ENCODE measurements at regions not wholly inside any gene's neighbourhood (a gene's known extent, or its start where the extent isn't known, plus 50 kb on each side); places are given as distances from the start of the nearest gene placed in this dataset.
"Not testable (repeated sequence)": the region's sequence is repeated elsewhere in the genome, so short reads cannot be mapped to it uniquely, and the experiment has no call there.

DNA sequence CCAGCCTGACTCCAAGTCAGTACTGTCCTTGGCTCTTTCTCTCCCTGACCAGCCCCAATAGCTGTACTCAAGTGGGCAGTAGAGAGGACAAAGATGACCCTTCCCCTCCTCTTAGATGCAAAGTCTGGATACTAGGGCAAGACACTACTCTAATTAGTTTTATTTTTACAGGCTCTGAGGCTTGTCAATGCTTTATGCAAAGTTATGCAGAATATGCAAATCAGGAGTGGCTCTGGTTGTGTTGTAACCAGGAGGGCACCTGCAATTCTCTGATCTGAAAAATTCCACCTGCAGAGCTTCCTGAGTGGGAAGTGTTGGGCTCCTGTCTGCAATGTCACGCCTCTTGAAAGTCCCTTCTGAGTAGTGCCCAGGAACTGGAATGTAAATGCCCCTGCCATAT, 201.5 kb downstream of the RGS3 start:
- no peak for DNase-seq

DNA sequence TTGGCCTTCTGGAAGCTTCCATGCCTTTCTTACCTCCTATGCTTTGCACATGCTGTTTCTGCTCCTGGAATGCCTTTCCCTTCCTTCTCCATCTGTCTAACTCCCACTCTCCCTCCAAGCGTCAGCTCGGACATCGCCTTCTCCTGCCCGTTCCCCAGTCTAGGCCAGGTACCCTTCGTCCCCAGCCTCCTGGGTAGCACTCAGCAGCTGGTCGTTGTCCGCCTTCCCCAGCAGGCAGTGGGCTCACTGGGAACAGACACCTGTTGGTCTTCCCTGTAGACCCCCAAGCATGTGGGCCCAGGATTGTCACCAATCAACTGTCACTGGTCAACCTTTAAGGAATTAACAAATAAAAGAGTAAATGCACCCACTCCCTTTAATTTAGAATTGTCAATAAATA, 202.2 kb downstream of the RGS3 start:
- no peak for DNase-seq

DNA sequence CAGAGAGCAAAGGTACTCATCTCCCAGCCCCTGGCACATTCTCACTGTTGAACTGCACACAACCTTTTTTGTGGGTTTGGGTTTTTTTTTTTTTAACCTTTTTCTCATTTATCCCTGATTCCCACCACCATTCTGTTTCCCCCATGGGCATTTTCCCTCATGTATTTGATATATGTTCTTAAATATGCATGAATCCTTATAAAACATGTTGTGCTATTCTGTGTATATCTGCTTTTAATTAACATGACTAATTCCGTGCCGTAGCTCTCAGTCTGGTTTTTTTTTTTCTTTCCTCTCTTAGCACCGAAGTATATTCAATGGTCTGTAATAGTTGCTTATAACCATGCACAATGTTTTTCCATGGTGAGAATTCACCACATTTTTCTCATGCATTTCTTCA, 204.5 kb downstream of the RGS3 start:
- DNase-seq, result no peak

DNA sequence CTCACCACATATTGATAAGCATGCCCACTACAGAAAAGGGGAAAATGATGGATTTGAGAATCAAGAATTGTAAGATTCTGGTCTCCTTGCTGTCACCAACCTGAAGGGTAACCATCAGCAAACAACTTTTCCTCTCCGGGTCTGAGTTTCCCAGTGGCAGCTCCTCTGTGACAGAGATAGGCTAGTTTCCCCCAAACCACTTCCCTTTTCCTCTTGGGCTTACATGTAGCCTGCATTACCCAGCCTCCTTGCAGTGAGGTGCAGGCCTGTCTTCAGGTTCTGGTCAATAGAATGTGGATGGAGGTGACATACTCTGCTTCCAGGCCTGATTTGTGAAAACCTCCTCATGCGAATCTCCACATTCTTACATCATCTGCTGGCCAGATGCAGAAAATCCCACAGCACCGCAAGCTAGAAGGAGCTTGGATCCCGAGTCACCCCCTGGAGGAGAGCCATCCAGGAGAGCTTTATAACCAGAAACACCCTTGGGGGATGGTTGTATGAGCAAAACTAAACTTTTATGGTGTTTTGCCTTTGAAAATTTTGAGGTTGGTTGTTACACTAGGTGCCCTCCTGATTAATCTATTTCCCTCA, 206.1 kb downstream of the RGS3 start:
- DNase-seq, result no peak

DNA sequence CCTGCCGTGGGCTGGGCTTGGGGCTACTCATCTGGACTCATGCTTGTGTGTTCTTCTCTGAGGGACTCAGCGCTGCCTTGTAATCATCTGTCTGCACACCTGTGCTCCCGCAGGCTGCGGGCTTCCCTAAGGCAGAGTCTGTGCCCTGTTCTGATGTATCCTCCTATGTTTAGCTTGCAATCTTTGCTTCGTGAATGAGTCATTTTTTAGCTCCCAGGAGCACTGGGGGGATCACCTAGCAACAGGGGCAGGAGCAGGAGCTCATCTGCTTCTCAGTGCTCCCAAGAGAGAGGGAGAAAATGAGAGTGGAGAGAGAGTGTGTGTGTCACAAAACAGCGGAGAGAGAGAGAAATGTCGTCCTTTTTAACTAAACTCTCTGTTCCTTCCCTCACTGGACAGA, 202.4 kb upstream of the ZNF618 start:
- no peak for DNase-seq

DNA sequence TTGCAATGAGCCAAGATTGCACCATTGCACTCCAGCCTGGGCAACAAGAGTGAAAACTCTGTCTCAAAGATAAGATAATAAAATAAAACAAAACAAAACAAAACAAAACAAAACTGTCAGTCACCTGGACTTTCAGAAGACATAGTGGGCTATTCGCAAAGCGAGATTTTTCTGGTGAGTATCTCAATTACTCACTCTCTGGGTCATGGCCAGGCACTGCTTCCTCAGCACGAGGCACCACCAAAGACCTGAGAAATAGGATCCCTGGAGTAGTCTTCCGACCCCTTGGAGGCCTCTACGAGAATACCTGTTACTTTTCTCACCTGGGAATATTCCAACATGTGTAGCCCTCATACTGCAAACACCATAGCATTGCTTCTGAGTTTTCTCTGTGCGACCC, 201.7 kb upstream of the ZNF618 start:
- DNase-seq, result no peak

DNA sequence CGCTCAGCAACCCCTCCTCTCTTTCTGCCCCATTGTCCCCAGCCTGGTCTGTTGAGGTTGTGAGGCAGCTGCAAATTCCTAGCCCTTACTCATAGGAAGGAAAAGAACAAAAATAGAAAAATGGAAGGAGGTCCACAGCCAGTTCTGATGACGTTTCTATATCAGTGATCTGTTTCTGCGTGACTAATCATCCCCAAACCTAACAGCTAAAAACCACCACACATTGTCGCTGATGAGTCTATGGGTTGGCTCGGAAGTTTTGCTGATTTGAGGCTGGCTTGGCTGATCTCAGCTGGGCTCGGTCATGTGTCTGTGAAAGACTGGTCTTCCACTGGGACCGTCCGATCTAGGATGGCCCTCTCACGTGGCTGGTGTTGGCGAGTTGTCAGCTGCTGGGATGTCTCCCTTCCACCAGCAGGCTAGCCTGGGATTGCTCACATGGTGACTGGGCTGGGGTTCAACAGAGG, 200.6 kb upstream of the ZNF618 start:
- no peak for DNase-seq

DNA sequence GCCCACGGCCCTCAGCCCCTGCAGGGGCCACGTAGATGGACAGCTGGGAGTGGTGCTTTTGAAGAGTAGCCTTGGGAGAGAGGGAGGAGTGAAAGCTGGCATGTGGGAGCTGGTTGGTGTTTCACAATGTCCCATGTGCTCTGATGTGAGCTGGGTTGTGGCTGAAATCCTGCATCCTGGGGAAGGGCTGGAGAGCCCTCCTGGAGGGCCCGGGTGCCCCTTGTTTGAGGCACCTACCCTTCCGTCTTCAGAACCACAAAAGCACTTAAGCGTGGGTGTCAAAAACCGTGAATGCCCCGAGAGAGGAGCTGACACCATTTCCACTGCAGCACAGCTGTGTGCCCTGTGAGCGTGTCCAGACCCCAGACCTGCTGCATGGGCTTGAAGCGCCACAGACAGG, 199.1 kb upstream of the ZNF618 start:
- DNase-seq, result no peak

DNA sequence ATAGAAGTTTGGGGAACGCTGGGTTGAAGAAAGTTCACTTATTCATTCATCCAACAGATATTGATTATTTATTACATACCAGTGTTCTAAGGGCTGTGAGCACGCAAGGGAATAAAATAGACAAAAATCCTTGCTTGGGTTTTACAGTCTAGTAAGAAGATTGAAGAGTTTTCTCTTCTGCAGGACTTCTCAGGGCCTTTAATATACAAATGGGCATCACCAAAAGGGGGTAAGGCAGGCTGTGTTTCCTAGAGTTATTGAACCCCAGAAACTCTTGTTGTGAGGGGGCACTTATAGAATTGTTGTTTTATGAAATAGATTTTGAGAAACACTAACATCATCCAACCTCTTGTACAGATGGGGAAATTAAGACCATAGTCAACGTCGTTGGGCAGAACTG, 198.5 kb upstream of the ZNF618 start:
- DNase-seq, result no peak

DNA sequence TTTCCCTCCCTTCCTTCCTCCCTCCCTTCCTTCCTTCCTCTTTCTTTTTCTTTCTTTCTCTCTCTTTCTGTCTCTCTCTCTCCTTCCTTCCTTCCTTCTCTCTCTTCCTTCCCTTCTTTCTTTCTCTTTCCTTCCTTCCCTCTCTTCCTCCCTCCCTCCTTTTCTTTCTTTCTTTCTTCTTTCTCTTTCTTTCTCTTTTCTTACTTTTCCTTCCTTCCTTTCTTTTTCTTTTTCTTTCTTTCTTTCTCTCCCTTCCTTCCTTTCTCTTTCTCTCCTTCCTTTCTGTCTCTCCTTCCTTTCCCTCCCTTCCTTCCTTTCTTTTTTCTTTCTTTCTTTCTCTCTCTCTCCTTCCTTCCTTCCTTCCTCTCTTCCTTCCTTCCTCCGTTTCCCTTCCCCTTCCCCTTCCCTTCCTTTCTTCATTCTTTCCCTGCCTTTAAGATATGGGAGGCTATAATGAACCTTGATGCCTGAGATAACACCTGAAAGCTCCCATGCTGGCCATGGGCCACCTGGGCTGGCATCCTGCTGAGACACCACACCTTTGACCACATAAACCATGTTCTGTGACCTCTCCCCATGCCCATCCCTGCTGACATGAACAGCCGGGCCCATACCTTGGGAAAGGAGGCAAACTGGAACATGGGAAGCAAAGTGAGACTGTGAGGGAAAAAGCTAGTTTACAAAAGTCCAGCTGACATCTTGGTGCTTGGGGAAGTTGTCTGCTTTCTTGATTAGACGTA, 197.8 kb upstream of the ZNF618 start:
- DNase-seq, result no peak

DNA sequence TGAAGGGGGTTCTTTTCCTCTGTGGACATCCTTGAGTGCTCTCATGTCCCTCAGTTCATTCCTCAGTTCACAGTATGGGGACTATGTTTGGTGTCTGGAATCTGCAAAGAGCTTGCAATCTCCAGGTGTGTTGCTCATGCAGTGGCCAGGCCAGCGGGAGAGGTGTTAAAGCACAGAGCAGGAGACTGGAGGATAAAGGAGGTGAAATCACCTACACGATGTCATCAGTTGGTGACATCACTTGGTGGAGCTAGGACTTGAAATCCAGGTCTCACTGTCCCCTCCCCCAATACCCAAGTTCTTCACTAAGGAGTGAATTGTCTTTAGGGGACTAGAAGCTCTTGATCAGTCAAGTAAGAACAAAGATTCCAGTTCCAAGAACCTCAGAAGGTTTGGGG, 197.3 kb upstream of the ZNF618 start:
- DNase-seq, result no peak

DNA sequence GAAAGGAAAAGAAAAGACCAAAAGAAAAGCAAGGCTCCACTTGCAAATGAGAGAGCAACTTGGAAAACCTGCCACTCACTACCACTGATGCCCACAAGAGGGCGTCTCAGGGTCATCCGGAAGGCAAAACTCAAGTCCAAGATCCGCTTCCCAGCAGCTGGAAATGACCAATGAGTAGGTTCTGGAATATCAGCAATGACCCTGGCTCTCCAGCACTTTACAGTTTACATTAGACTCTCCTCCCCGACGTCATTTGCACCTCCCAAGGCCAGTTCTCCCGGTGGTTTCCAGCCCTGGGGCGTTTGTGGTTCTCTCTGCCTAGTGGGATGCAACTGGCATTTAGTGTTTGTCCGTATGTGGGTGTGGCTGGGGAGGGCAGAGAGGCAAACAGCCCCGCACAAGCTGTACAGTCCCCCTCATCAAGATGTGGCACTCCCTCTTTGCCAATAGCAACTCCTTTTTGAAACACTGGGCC, 193.8 kb upstream of the ZNF618 start:
- peak; percentile 11 for DNase-seq

DNA sequence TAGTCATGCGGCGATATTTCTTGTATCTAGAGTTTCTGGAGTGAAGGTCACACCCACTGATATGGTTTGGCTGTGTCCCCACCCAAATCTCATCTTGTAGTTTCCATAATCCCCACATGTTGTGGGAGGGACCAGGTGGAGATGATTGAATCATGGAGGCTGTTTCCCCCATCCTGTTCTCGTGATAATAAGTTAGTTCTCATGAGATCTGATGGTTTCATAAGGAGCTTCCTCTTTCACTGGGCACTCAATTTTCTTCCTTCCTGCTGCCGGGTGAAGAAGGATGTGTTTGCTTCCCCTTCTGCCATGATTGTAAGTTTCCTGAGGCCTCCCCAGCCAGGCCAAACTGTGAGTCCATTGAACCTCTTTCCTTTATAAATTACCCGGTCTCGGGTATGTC, 190.5 kb upstream of the ZNF618 start:
- not testable (repeated sequence) for DNase-seq

DNA sequence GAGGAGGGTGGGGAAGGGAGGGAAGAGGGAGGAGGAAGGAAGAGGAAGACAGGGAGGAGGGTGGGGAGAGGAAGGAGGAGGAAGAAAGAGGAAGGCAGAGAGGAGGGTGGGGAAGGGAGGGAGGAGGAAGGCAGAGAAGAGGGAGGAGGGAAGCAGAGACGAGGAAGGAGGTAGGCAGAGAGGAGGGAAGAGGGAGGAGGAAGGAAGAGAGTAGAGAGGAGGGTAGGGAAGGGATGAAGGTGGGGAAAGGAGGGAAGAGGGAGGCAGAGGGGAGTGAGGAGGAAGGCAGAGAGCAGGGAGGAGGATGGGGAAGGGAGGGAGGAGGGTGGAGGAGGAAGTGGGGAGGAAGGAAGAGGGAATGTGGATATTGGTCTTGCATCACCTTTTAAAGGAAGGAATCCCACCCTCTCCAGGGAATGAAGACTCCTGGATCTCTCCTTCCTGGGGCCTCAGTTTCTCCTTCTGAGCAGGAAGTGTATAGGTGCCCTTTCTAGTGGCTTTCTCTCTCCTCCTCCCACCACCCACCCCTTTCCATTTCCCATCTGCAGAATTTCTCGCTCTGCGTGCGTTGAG, 188.9 kb upstream of the ZNF618 start:
- no peak for DNase-seq

DNA sequence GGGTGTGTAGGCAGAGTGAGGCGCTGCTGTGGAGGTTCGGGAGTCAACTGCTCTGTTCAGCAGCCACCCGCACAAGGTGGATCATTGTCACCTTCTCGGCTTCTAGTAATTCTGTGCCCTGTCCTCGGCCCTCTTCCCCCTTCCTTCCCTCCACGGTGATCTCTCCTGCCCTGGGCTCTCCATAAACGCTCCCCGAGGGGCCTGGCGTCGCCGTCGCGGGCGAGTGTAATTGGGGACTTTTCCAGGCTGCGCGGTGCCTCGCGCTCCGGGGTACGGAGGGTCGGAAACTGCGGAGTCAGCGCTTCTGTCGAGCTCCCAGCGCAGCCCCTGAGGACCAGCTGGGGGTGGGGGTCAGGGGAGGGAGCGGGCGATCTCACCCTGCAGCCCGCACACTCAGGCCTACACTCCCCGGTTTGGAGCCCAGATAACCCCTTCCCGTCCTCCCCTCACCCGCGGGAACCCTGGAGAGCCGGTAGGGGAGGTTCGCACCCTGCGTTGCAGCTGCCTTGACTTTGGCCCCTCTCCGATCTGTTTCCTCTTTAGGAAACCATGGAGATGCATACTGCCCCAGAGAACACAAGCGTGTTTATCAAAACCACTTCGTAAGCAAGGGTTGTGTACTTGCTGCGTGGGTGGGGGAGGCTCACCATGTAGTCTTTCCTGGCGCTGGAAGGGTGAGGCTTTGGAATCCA, 188.3 kb upstream of the ZNF618 start:
- DNase-seq, result no peak

DNA sequence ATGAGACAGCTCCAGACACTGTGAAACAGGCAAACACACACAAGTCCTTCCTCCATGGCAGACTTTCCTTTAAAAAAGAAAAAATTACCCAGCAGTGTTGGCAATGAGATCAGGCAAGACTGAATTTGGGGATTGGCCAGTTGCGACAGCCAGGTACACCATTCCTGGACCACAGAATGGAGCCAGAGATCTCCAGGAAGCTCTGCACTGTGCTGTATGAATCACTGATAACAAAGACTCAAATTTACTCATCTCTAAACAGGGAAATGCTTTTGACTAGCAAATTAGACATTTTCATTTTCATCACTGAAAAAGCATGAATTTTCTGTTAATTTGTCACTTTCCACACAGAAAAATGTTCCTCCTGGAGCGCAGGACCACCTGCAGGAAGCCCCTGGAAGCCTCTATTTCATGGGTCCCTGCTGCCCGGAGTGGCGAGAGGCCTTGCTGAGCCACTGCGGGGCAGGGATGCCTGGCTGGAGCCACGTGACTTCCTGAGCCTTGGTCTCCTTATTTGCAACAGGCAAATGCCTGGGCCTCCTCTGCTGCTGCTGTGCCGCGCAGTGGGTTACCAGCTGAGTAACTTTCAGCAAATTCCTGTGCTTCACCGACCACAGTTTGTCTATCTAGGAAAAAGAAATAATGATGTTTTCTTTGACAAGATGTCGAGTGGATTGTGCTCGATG, 185.9 kb upstream of the ZNF618 start:
- DNase-seq, result no peak

DNA sequence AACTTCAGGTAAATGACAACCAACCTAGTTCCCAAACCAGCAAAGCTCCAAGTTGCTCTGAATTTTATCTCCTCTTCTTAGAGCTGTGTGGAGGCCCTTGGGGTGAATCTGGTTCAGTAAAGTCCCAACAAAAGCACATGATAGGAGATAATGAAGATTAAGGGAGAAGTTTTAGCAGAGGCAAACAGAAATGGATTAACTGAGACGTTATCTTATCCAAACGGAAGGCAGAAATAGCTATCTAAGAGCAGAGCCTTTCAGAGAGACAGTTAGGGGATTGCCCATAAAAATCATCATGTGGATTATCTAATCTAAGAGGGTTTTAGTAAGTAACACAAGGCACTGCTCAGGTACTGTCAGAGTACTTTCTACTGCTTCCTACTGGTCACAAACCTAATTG, 183.9 kb upstream of the ZNF618 start:
- DNase-seq, result no peak

DNA sequence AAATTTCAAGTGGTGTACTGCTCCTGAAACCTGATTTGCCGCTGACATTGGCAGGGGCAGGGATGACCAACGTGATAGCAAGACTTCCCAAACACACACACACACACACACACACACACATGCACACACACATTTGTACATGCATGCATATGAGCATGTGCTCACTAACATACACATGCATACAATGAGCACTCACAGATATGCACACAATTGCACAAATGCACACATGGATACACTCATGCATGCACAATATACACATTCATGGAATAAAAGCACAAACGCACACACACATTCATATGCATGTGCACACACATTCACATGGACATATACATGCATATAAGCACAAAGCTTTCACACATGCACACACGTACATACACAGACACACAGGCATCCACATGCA, 181.2 kb upstream of the ZNF618 start:
- DNase-seq, result no peak

DNA sequence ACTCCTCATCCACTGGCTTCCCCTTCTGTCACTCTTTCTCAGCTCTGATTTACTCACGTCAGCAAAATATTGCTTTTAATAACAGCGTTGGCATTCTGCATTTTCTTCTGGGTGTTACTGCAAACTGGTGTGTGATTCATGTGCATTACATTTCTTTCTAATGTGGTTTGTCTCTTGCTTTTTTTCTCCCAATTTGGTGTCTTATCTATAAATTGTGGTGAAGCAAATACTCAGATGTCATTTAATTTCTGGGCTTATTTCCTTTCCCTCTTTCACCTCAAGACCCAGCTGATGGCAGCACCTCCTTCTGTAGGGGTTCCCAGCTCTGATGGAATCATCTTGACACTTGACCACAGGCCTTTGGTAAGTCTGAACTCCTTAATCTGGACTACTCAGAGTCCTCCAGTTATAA, 180.7 kb upstream of the ZNF618 start:
- no peak for DNase-seq

DNA sequence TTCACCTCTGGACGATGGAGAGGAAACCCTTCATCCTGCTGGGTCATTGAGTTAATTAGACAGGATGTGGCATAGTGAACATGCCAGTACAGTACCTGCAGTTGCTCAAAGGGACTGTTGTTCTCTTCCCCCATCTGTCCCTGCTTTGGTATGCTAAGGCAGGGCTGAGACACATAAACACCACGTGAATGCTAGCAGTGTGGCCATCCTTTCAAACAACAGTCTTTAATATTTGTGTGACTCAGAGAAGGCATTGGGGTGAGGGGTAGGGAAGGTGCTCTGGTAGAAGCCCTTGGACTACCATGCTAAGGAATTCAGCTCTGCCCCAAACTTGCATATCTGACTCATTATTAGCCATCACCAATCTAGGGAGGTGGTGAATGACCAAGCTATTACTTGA, 180.2 kb upstream of the ZNF618 start:
- no peak for DNase-seq

DNA sequence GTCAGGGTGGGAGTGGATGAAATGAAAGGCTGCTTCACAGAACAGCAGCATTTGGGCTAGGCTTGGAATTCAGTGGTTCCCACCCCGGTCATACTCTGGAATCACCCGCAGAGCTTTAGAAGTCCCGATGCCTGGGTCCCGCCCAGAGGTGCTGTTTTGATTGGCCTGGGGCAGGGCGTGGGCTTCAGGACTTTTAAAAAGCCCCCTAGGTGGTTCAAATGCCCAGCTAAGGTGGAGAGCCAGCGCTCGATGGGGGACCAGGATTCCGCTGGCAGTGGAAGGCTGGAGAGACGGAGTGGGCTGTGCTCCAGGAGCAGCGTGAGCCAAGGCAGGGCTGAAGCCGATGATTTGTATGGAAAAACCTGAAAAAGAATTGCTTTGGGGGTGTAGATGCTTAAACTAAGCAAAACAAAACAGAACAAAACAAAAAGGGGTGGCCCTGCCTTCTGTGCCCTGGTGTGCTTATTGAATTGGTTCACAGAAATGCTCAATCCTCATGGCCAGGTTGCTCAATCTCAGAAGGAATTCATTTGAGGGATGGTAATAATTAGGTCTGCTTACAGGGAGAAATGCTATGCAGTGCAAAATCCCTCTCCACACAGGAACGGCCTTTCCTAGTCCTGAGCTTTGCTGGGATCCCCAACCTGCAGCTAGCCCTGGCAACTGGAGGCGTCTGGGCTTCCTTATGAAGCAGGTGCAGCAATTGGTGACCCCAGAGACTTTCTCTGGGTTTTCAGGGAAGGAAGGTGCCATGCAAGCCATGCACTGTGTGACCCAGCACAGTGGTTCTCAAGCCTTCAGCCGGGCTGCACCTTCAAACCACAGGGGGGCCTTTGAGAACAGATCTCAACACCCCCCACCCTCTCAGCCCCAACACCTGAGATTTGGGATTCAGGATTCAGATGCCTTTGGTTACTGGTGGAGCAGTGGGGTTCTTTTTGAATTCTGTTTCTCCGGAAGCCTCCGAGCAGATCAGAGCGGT, 174.0 kb upstream of the ZNF618 start:
- DNase-seq, result no peak
